Testis (tissue), 2 donors: ENCODE measurements at regions not wholly inside any gene's neighbourhood (a gene's known extent, or its start where the extent isn't known, plus 50 kb on each side); places are given as distances from the start of the nearest gene placed in this dataset.

Experiments used
- CTCF ChIP-seq, 3 experiments: fragments of 450-650 bp in 2 of 3; fragments of 200-600 bp in 1 of 3; sonication (generic) in 1 of 3; IDR thresholded peaks; one replicate each; pipeline ENCODE4 v1.5.1; 2016 to 2019; ENCODE audit warnings: antibody characterized with exemption in 3 of 3, mild to moderate bottlenecking in 2 of 3, moderate library complexity in 1 of 3
- POLR2A ChIP-seq: fragments of 450-650 bp; IDR thresholded peaks from one replicate; pipeline ENCODE4 v1.6.1; 2017; ENCODE audit warnings: antibody characterized with exemption, mild to moderate bottlenecking, moderate library complexity

- TF ChIP-seq CTCF (IDR thresholded peaks at IDR 0.05) = no peak
- no peak for TF ChIP-seq POLR2A
Measured at GRCh38 chr5:3143382-3143781, 391.9 kb upstream of the IRX2 start.
